K562 (cell line): ENCODE measurements at regions not wholly inside any gene's neighbourhood (a gene's known extent, or its start where the extent isn't known, plus 50 kb on each side); places are given as distances from the start of the nearest gene placed in this dataset.

Source experiments
- ATF4 ChIP-seq: fragments of 450-650 bp; formaldehyde crosslinking; IDR thresholded peaks from 2 replicates; pipeline ENCODE4 v1.4.0; 2022; ENCODE audit warnings: mild to moderate bottlenecking, moderate library complexity
- CREB1 ChIP-seq, 2 experiments: sonication (generic) in 1 of 2; formaldehyde crosslinking in 1 of 2; IDR thresholded peaks; 2 replicates each; pipeline versions ENCODE4 v1.6.1 to v1.8.0; 2012 to 2022; ENCODE audit warnings: inconsistent platforms in 1 of 2, mild to moderate bottlenecking in 1 of 2, missing genetic modification reagents in 1 of 2, moderate library complexity in 1 of 2
- CTCF ChIP-seq, 3 experiments: IDR thresholded peaks in 2 of 3; conservative IDR thresholded peaks in 1 of 3; 2 replicates each; pipeline ENCODE4 v1.5.1; 2011 to 2012; ENCODE audit warnings: low read length in 3 of 3, mild to moderate bottlenecking in 3 of 3, control low read depth in 2 of 3, improper control_type of control experiment in 1 of 3, inconsistent platforms in 1 of 3, low read depth in 1 of 3, mixed read lengths in 1 of 3, moderate library complexity in 1 of 3; ENCODE audit not compliant: insufficient read depth in 2 of 3
- FOXM1 ChIP-seq, 2 experiments: fragments of 450-650 bp in 1 of 2; sonication (generic) in 1 of 2; formaldehyde crosslinking in 1 of 2; IDR thresholded peaks; 2 replicates each; pipeline versions ENCODE4 v1.6.1 to v1.9.0; 2017 to 2022; ENCODE audit warnings: low read depth in 2 of 2, mild to moderate bottlenecking in 2 of 2, missing genetic modification reagents in 1 of 2, moderate library complexity in 1 of 2
- TAF1 ChIP-seq: IDR thresholded peaks from 2 replicates; pipeline ENCODE4 v1.6.1; 2011; ENCODE audit warnings: mild to moderate bottlenecking, low read length, moderate library complexity; ENCODE audit not compliant: insufficient read depth, control insufficient read depth, severe bottlenecking; ENCODE audit errors: extremely low read depth
- ZNF174 ChIP-seq: fragments of 250-450 bp; sonication (Bioruptor Pico); IDR thresholded peaks from 2 replicates; pipeline ENCODE4 v1.4.0; 2020; ENCODE audit warnings: mild to moderate bottlenecking
- ZNF274 ChIP-seq: IDR thresholded peaks from 2 replicates; pipeline ENCODE4 v1.6.1; 2011; ENCODE audit warnings: low read depth, mild to moderate bottlenecking, low read length, moderate library complexity, borderline replicate concordance
- ZNF592 ChIP-seq: fragments of 450-650 bp; IDR thresholded peaks from 2 replicates; pipeline ENCODE4 v1.6.1; 2017; ENCODE audit warnings: antibody characterized with exemption, mild to moderate bottlenecking
- ZSCAN29 ChIP-seq: fragments of 450-650 bp; IDR thresholded peaks from 2 replicates; pipeline ENCODE4 v1.6.1; 2017

GRCh38 chr9:106678273-106678672 is 184.7 kb upstream of the ZNF462 start:
- no peak for TF ChIP-seq ZNF174 (CRISPR knock-in tag)
- TF ChIP-seq FOXM1 (IDR thresholded peaks at IDR 0.05; ENCODE audit: low read depth) = no peak
- TF ChIP-seq FOXM1 (CRISPR knock-in tag; IDR thresholded peaks at IDR 0.05; ENCODE audit: low read depth) = no peak
- no peak for TF ChIP-seq ATF4 (CRISPR knock-in tag)
- no peak for TF ChIP-seq CTCF (IDR thresholded peaks at IDR 0.05 in 2 of 3, conservative IDR thresholded peaks at IDR 0.05 in 1 of 3; ENCODE audit: insufficient read depth in 2 of 3, low read depth in 1 of 3, low read length in 3 of 3)
- no peak for TF ChIP-seq ZSCAN29
- TF ChIP-seq ZNF274 = no peak
- TF ChIP-seq ZNF592 = no peak
- no peak for TF ChIP-seq TAF1
- TF ChIP-seq CREB1 (IDR thresholded peaks at IDR 0.05) = no peak
- no peak for TF ChIP-seq CREB1 (CRISPR knock-in tag; IDR thresholded peaks at IDR 0.05)
